HepG2 (cell line): ENCODE measurements at regions not wholly inside any gene's neighbourhood (a gene's known extent, or its start where the extent isn't known, plus 50 kb on each side); places are given as distances from the start of the nearest gene placed in this dataset.

Experiments
- ATAC-seq: fragments of 200-7000 bp; cut with Tn5 transposase; 3 replicates; pipeline ENCODE4 v1.9.1; 2020; ENCODE audit warnings: mild to moderate bottlenecking, moderate library complexity
- BruUV-seq: library from RNA; stranded (reverse); fragments of 400-500 nt; replicated peaks from 2 replicates; lab custom pipeline; 2021; lab: Mats Ljungman, UMichigan
- CTCF ChIA-PET: fragments of 300-600 bp; formaldehyde crosslinking; extraction: SDS; loops from one replicate; lab custom pipeline; 2021; ENCODE audit warnings: low total read pairs, inconsistent platforms, low intra/inter-chr PET ratio; lab: Yijun Ruan, JAX
- POLR2A ChIA-PET: fragments of 350-600 bp; sonication (Branson Sonifier 250); formaldehyde crosslinking; loops from one replicate; lab custom pipeline; 2020; ENCODE audit warnings: antibody characterized with exemption, inconsistent platforms; lab: Yijun Ruan, JAX
- DNase-seq: peaks from one replicate; pipeline ENCODE4 v3.0.0-alpha.2; 2015; ENCODE audit warnings: low spot score
- FAIRE-seq: peaks from 3 replicates; lab custom pipeline; 2011; peaks lifted over from hg19 to GRCh38; lab: Jason Lieb, UNC
- H2AFZ ChIP-seq: one replicate; pipeline ENCODE4 v1.6.1; 2011; ENCODE audit warnings: low read length, inconsistent platforms
- H3K27ac ChIP-seq: fragments of 300-600 bp; 3 replicates; pipeline ENCODE4 v1.8.0; 2011; ENCODE audit warnings: mixed run types, mild to moderate bottlenecking, mixed read lengths, low read length, inconsistent platforms; ENCODE audit not compliant: insufficient read depth; ENCODE audit errors: extremely low read length
- H3K27me3 ChIP-seq, 2 experiments: fragments of 200-600 bp in 1 of 2; 2 replicates in 1 of 2; 3 replicates in 1 of 2; pipeline versions ENCODE4 v1.6.0 to v1.8.0; 2011; ENCODE audit warnings: low read length in 2 of 2, mild to moderate bottlenecking in 2 of 2, moderate library complexity in 2 of 2, inconsistent platforms in 1 of 2; ENCODE audit not compliant: insufficient read depth in 2 of 2, control insufficient read depth in 1 of 2
- H3K36me3 ChIP-seq, 2 experiments: fragments of 200-600 bp in 1 of 2; replicated peaks in 1 of 2; 2 replicates in 1 of 2; 3 replicates in 1 of 2; pipeline versions ENCODE4 v1.5.1 to v1.8.0; 2011; ENCODE audit warnings: low read length in 2 of 2, inconsistent platforms in 1 of 2; ENCODE audit not compliant: insufficient read depth in 2 of 2, control insufficient read depth in 1 of 2
- H3K4me1 ChIP-seq: 2 replicates; pipeline ENCODE4 v1.5.1; 2012; ENCODE audit warnings: low read length, inconsistent platforms; ENCODE audit not compliant: insufficient read depth
- H3K4me2 ChIP-seq: 2 replicates; pipeline ENCODE4 v1.6.0; 2011; ENCODE audit warnings: low read depth, low read length, inconsistent platforms
- H3K4me3 ChIP-seq, 3 experiments: fragments of 200-600 bp in 1 of 3; sonication (generic), shearing (Covaris generic) in 1 of 3; replicated peaks in 1 of 3; 2 replicates each; pipeline ENCODE4 v1.5.1; 2011 to 2016; ENCODE audit warnings: low read length in 3 of 3, inconsistent platforms in 2 of 3, low read depth in 2 of 3, mild to moderate bottlenecking in 2 of 3, control low read depth in 1 of 3, mixed read lengths in 1 of 3; ENCODE audit not compliant: insufficient read depth in 1 of 3
- H3K79me2 ChIP-seq: one replicate; pipeline ENCODE4 v1.6.1; 2011; ENCODE audit warnings: low read length, inconsistent platforms; ENCODE audit not compliant: insufficient read depth
- H3K9ac ChIP-seq: 2 replicates; pipeline ENCODE4 v1.6.0; 2011; ENCODE audit warnings: mild to moderate bottlenecking, low read depth, low read length, inconsistent platforms; ENCODE audit not compliant: insufficient read depth
- H3K9me3 ChIP-seq: 2 replicates; pipeline ENCODE4 v1.5.1; 2012; ENCODE audit warnings: mild to moderate bottlenecking, low read length
- H4K20me1 ChIP-seq: 2 replicates; pipeline ENCODE4 v1.6.0; 2011; ENCODE audit warnings: inconsistent platforms, mild to moderate bottlenecking, low read length, moderate library complexity; ENCODE audit not compliant: insufficient read depth
- CEBPB ChIP-seq: IDR thresholded peaks from 2 replicates; pipeline ENCODE4 v1.6.1; 2011; ENCODE audit warnings: low read depth, low read length, improper control_type of control experiment, borderline replicate concordance
- EED ChIP-seq: sonication (generic); formaldehyde crosslinking; IDR thresholded peaks from 2 replicates; pipeline ENCODE4 v1.5.0; 2020; ENCODE audit warnings: mild to moderate bottlenecking, missing genetic modification reagents
- HNRNPH1 ChIP-seq: fragments of 200-400 bp; formaldehyde crosslinking; optimal IDR thresholded peaks from 2 replicates; pipeline ENCODE3; 2017; ENCODE audit warnings: mild to moderate bottlenecking, low read depth, low read length
- PHF20 ChIP-seq: sonication (generic); formaldehyde crosslinking; IDR thresholded peaks from 2 replicates; pipeline ENCODE4 v1.5.0; 2020; ENCODE audit warnings: mild to moderate bottlenecking, missing genetic modification reagents
- SOX13 ChIP-seq, 3 experiments: fragments of 450-650 bp in 1 of 3; sonication (generic) in 1 of 3; formaldehyde crosslinking in 1 of 3; IDR thresholded peaks in 2 of 3; conservative IDR thresholded peaks in 1 of 3; 2 replicates each; pipeline versions ENCODE4 v1.5.0 to v1.6.1; 2016 to 2020; ENCODE audit warnings: antibody characterized with exemption in 1 of 3, mild to moderate bottlenecking in 1 of 3, missing compliant biosample characterization in 1 of 3, missing genetic modification reagents in 1 of 3, moderate library complexity in 1 of 3
- whole genome bisulfite sequencing: methylation state at CpG from one replicate; pipeline ENCODE4 v1.1.6; 2017; ENCODE audit warnings: low lambda C conversion rate; 5-methylcytosine and 5-hydroxymethylcytosine counted together
- in situ Hi-C: cut with HindIII; loops from 2 replicates; pipeline ENCODE4 v1.10.0; 2017; ENCODE audit warnings: low pct_unique_long_range_greater_than_20kb; ENCODE audit not compliant: extremely low pct_ligation_motif_present
- intact Hi-C: fragments of 100-400 bp; cut with micrococcal nuclease; formaldehyde crosslinking; loops from one replicate; pipeline ENCODE4 v1.10.0; 2022; ENCODE audit not compliant: unreplicated experiment
- TF ChIP-seq, protein P1 (sequence below): sonication (generic); formaldehyde crosslinking; IDR thresholded peaks from 2 replicates; pipeline ENCODE4 v1.5.0; 2020; ENCODE audit warnings: mild to moderate bottlenecking, missing genetic modification reagents
- TF ChIP-seq, protein P2 (sequence below): sonication (generic); formaldehyde crosslinking; IDR thresholded peaks from 2 replicates; pipeline ENCODE4 v1.5.1; 2020; ENCODE audit warnings: mild to moderate bottlenecking, moderate library complexity, missing genetic modification reagents
- TF ChIP-seq, protein P3 (sequence below): sonication (generic); formaldehyde crosslinking; IDR thresholded peaks from 2 replicates; pipeline ENCODE4 v1.4.0; 2020; ENCODE audit warnings: missing genetic modification reagents

DNA sequence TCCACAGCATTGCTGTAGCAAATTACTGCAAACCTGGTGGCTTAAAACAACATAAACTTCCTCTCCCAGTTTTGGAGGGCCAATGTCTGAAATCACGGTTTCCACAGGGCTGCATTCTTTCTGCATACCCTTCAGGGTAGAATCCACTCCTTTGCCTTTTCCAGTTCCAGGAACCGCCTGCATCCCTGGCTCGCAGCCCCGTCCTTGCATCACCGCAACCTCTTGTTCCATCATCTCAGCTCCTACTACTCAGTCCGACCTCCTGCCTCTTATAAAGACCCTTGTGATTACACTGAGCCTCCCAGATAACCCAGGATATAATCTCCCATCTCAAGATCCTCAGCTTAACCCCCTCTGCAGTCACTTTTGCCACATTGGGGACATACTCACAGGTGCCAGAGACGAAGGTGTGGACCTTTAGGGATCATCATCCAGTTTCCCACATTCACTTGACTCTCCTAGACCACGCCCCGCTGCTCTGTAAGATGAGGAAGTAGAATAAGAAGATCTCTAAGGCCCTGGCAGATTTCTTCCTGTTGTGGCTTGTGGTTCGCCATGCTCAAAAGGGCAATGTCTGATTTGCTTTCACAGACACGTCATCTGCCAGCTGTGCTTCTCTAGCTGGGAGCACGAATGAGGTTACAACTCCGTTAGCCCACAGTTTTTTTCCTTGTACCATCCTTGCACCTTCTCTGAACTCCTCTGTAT lies 103.6 kb upstream of the AGAP1 start:
- intact Hi-C loops (no loop called here), in situ Hi-C loops (no loop called here)
- Histone ChIP-seq H3K27me3 (peaks cover 7 to 61% of the 10 kb centered on the region in 2 experiments; a peak in 4 of 5 replicates), H3K4me2 (no peak overlapping the region), H3K36me3 (no peaks in the 10 kb centered on the region), H3K27ac (no peak overlapping the region), H3K9ac (no peak overlapping the region), H3K4me1 (peaks cover 10% of the 10 kb centered on the region; the same call in 1 of the 2 replicates), H3K9me3 (no peaks in the 10 kb centered on the region), H3K4me3 (no peak overlapping the region), H2AFZ (no peak overlapping the region), H3K79me2 (no peaks in the 10 kb centered on the region), H4K20me1 (no peaks in the 10 kb centered on the region)
- no peak for DNase-seq
- FAIRE-seq = no peak
- BruUV-seq = no TSS peak
- 25% methylated on average over 13 of the region's 13 CpGs for WGBS
- no peak for ATAC-seq
- CTCF ChIA-PET = no interaction called here
- POLR2A ChIA-PET = no interaction called here
- TF ChIP-seq CEBPB (peak; percentile 3; the same call in 1 of the 2 replicates), SOX13 (IDR thresholded peaks at IDR 0.05) (no peak), SOX13 (CRISPR knock-in tag; conservative IDR thresholded peaks at IDR 0.05 in 1 of 2, IDR thresholded peaks at IDR 0.05 in 1 of 2) (no peak), PHF20 (CRISPR knock-in tag) (no peak), EED (no peak), HNRNPH1 (no peak)
- TF ChIP-seq, protein P1, sequence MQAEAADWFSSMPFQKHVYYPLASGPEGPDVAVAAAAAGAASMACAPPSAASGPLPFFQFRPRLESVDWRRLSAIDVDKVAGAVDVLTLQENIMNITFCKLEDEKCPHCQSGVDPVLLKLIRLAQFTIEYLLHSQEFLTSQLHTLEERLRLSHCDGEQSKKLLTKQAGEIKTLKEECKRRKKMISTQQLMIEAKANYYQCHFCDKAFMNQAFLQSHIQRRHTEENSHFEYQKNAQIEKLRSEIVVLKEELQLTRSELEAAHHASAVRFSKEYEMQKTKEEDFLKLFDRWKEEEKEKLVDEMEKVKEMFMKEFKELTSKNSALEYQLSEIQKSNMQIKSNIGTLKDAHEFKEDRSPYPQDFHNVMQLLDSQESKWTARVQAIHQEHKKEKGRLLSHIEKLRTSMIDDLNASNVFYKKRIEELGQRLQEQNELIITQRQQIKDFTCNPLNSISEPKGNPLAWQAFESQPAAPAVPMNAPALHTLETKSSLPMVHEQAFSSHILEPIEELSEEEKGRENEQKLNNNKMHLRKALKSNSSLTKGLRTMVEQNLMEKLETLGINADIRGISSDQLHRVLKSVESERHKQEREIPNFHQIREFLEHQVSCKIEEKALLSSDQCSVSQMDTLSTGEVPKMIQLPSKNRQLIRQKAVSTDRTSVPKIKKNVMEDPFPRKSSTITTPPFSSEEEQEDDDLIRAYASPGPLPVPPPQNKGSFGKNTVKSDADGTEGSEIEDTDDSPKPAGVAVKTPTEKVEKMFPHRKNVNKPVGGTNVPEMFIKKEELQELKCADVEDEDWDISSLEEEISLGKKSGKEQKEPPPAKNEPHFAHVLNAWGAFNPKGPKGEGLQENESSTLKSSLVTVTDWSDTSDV = no peak
- TF ChIP-seq, protein P2, sequence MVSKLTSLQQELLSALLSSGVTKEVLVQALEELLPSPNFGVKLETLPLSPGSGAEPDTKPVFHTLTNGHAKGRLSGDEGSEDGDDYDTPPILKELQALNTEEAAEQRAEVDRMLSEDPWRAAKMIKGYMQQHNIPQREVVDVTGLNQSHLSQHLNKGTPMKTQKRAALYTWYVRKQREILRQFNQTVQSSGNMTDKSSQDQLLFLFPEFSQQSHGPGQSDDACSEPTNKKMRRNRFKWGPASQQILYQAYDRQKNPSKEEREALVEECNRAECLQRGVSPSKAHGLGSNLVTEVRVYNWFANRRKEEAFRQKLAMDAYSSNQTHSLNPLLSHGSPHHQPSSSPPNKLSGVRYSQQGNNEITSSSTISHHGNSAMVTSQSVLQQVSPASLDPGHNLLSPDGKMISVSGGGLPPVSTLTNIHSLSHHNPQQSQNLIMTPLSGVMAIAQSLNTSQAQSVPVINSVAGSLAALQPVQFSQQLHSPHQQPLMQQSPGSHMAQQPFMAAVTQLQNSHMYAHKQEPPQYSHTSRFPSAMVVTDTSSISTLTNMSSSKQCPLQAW = no peak
- TF ChIP-seq, protein P3, sequence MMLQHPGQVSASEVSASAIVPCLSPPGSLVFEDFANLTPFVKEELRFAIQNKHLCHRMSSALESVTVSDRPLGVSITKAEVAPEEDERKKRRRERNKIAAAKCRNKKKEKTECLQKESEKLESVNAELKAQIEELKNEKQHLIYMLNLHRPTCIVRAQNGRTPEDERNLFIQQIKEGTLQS (CRISPR knock-in tag) = no peak
